HL-60 (cell line): ENCODE measurements at regions not wholly inside any gene's neighbourhood (a gene's known extent, or its start where the extent isn't known, plus 50 kb on each side); places are given as distances from the start of the nearest gene placed in this dataset.

Experiments
- DNase-seq, 2 experiments: peaks; one replicate each; pipeline ENCODE4 v3.0.0-alpha.2; 2010 to 2020; ENCODE audit warnings: low read depth in 1 of 2, low spot score in 1 of 2
- H3K27ac ChIP-seq: fragments of 250-450 bp; sonication (Bioruptor Pico); replicated peaks from 2 replicates; pipeline ENCODE4 v1.5.1; 2020; ENCODE audit warnings: mild to moderate bottlenecking, moderate library complexity
- H3K27me3 ChIP-seq: fragments of 250-450 bp; sonication (Bioruptor Pico); 2 replicates; pipeline ENCODE4 v1.5.1; 2021; ENCODE audit warnings: mild to moderate bottlenecking, moderate library complexity; ENCODE audit not compliant: insufficient read depth, poor library complexity, severe bottlenecking
- H3K4me3 ChIP-seq: replicated peaks from 2 replicates; pipeline ENCODE4 v1.5.1; 2011; ENCODE audit warnings: mild to moderate bottlenecking, control low read depth, low read length; ENCODE audit not compliant: insufficient read depth
- CTCF ChIP-seq: IDR thresholded peaks from one replicate; pipeline ENCODE4 v1.5.1; 2011; ENCODE audit warnings: low read length, control low read depth, inconsistent platforms; ENCODE audit not compliant: insufficient read depth
- GABPA ChIP-seq: IDR thresholded peaks from 2 replicates; pipeline ENCODE4 v1.6.1; 2012; ENCODE audit warnings: low read depth
- POLR2AphosphoS5 ChIP-seq: IDR thresholded peaks from 2 replicates; pipeline ENCODE4 v1.6.1; 2012; ENCODE audit warnings: low read depth
- REST ChIP-seq: IDR thresholded peaks from 2 replicates; pipeline ENCODE4 v1.6.1; 2012; ENCODE audit warnings: low read depth; ENCODE audit not compliant: insufficient replicate concordance
- SPI1 ChIP-seq: IDR thresholded peaks from 2 replicates; pipeline ENCODE4 v1.6.1; 2012; ENCODE audit warnings: low read depth, mild to moderate bottlenecking, borderline replicate concordance

GRCh38 chr5:66247176-66247960 is 103.3 kb downstream of the SREK1 start:
- TF ChIP-seq REST (no peak), POLR2AphosphoS5 (no peak), CTCF (no peak), GABPA (no peak), SPI1 (no peak)
- H3K4me3 ChIP-seq: no peak overlapping the region
- no peak overlapping the region for H3K27ac ChIP-seq
- DNase-seq: no peak
- no peaks in the 10 kb centered on the region for H3K27me3 ChIP-seq

GRCh38 chr5:66248874-66249273 is 104.8 kb downstream of the SREK1 start:
- TF ChIP-seq CTCF: no peak
- no peak for TF ChIP-seq SPI1
- TF ChIP-seq REST: no peak
- TF ChIP-seq POLR2AphosphoS5: no peak
- no peak for TF ChIP-seq GABPA
- no peak for DNase-seq
- H3K27me3 ChIP-seq: no peaks in the 10 kb centered on the region
- no peak overlapping the region for H3K4me3 ChIP-seq
- H3K27ac ChIP-seq: no peak overlapping the region

- no peak for TF ChIP-seq REST
- no peak for TF ChIP-seq POLR2AphosphoS5
- no peak for TF ChIP-seq SPI1
- no peak for TF ChIP-seq CTCF
- no peak for TF ChIP-seq GABPA
These were observed 105.8 kb downstream of the SREK1 start for GRCh38 chr5:66249920-66250319.

More at GRCh38 chr5:66249920-66250319, 105.8 kb downstream of the SREK1 start:
- no peak overlapping the region for H3K4me3 ChIP-seq
- no peak overlapping the region for H3K27ac ChIP-seq
- no peak for DNase-seq
- H3K27me3 ChIP-seq: no peaks in the 10 kb centered on the region
